Panc1 (cell line): ENCODE measurements at regions not wholly inside any gene's neighbourhood (a gene's known extent, or its start where the extent isn't known, plus 50 kb on each side); places are given as distances from the start of the nearest gene placed in this dataset.

Experiments
- CTCF ChIP-seq: fragments of 450-650 bp; IDR thresholded peaks from 2 replicates; pipeline ENCODE4 v1.5.1; 2017; ENCODE audit warnings: mild to moderate bottlenecking
- POLR2AphosphoS5 ChIP-seq: IDR thresholded peaks from 2 replicates; pipeline ENCODE4 v1.6.1; 2012; ENCODE audit warnings: mild to moderate bottlenecking, low read depth, low read length, moderate library complexity
- REST ChIP-seq, 2 experiments: IDR thresholded peaks; 2 replicates each; pipeline ENCODE4 v1.6.1; 2011 to 2012; ENCODE audit warnings: low read depth in 2 of 2, control low read depth in 1 of 2, low read length in 1 of 2, mild to moderate bottlenecking in 1 of 2, moderate library complexity in 1 of 2; ENCODE audit not compliant: insufficient read depth in 1 of 2
- SIN3A ChIP-seq: IDR thresholded peaks from 2 replicates; pipeline ENCODE4 v1.6.1; 2012; ENCODE audit warnings: low read depth, mild to moderate bottlenecking, low read length, moderate library complexity, borderline replicate concordance; ENCODE audit not compliant: insufficient read depth
- TCF7L2 ChIP-seq: IDR thresholded peaks from 2 replicates; pipeline ENCODE4 v1.6.1; 2011; ENCODE audit warnings: mild to moderate bottlenecking, low read depth, low read length, inconsistent platforms

GRCh38 chr7:110371709-110372108 lies 719.2 kb upstream of the LRRN3 start:
- TF ChIP-seq CTCF (no peak), REST (IDR thresholded peaks at IDR 0.05; ENCODE audit: insufficient read depth in 1 of 2, low read depth in 2 of 2, low read length in 1 of 2) (no peak), POLR2AphosphoS5 (no peak), TCF7L2 (no peak), SIN3A (no peak)
